Activated naive CD8-positive, alpha-beta T cell treated with anti-CD3 and anti-CD28 coated beads, Interleukin-2, amount 50 U/mL, for 24 hours (primary cell): ENCODE measurements at regions not wholly inside any gene's neighbourhood (a gene's known extent, or its start where the extent isn't known, plus 50 kb on each side); places are given as distances from the start of the nearest gene placed in this dataset.

Experiments
- ATAC-seq: fragments of 150-1000 bp; cut with Tn5 transposase; one replicate; pipeline ENCODE4 v1.10.0; 2021
- DNase-seq: peaks from one replicate; pipeline ENCODE4 v3.0.0; 2021
- H3K27ac Mint-ChIP-seq: one replicate; pipeline ENCODE4 v1.8.0; 2021; ENCODE audit warnings: mild to moderate bottlenecking, mixed read lengths
- H3K27me3 Mint-ChIP-seq: one replicate; pipeline ENCODE4 v1.8.0; 2021; ENCODE audit warnings: mixed read lengths
- H3K36me3 Mint-ChIP-seq: one replicate; pipeline ENCODE4 v1.8.0; 2021; ENCODE audit warnings: low read depth, mixed read lengths
- H3K4me1 Mint-ChIP-seq: one replicate; pipeline ENCODE4 v1.8.0; 2021; ENCODE audit warnings: mixed read lengths
- H3K4me3 Mint-ChIP-seq: one replicate; pipeline ENCODE4 v1.8.0; 2021; ENCODE audit warnings: mild to moderate bottlenecking, moderate library complexity, mixed read lengths
- H3K9me3 Mint-ChIP-seq: one replicate; pipeline ENCODE4 v1.8.0; 2021; ENCODE audit warnings: mixed read lengths

DNA sequence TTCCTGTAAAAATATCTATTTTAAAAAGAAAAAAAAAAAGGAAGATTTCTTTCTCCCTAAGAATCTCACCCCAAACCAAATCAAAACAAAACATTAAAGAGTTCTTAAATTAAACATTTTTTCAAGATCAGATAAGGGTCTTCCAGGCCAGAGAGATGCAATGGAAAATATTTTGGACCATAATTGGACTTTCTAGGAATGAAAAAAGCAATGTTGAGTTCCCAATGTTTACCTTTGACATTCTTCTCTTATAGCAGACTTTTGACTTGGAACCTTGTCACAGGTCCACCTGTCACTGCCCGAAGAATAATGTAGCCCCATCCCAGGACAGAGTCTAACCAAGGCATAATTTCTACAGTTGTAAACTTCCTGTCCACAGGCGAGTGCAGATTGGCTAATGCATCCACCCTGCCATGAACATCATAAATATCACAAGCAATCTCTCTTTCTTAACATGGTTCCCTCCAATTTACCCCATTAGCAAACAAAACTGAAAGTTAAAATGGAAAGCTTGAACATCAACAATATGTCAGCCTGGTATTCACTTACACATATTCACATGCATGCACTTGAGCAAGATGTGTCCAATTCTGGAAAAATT is 121.7 kb upstream of the ZNF366 start:
- Mint-ChIP-seq H3K4me1 (no peaks in the 10 kb centered on the region), H3K27ac (no peak overlapping the region), H3K36me3 (no peaks in the 10 kb centered on the region), H3K9me3 (no peaks in the 10 kb centered on the region), H3K27me3 (peaks cover 11% of the 10 kb centered on the region), H3K4me3 (no peak overlapping the region)
- DNase-seq = no peak
- no peak for ATAC-seq

DNA sequence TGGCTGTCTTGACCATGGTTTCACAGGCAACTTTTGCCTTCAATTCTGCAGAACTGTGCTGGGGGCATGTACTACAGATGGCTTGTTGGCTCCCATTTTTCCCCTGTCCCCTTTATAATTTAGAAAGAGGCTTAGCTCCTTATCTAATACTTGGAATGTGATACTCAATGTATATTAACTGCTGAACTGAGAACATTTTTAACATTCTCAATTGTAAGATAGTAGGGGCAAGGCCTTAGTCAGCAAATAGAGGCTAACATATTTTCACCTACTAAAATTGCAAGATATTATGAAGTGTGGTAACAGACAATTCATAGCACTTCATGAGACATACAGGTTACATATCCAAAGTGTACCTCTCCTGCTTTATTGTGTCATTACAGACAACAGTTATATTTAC is 118.1 kb upstream of the ZNF366 start:
- ATAC-seq (no peak), DNase-seq (no peak)
- peaks cover 11% of the 10 kb centered on the region for H3K27me3 Mint-ChIP-seq
- no peak overlapping the region for H3K27ac Mint-ChIP-seq
- no peak overlapping the region for H3K4me3 Mint-ChIP-seq
- H3K36me3 Mint-ChIP-seq = no peaks in the 10 kb centered on the region
- no peaks in the 10 kb centered on the region for H3K9me3 Mint-ChIP-seq
- H3K4me1 Mint-ChIP-seq = no peaks in the 10 kb centered on the region

DNA sequence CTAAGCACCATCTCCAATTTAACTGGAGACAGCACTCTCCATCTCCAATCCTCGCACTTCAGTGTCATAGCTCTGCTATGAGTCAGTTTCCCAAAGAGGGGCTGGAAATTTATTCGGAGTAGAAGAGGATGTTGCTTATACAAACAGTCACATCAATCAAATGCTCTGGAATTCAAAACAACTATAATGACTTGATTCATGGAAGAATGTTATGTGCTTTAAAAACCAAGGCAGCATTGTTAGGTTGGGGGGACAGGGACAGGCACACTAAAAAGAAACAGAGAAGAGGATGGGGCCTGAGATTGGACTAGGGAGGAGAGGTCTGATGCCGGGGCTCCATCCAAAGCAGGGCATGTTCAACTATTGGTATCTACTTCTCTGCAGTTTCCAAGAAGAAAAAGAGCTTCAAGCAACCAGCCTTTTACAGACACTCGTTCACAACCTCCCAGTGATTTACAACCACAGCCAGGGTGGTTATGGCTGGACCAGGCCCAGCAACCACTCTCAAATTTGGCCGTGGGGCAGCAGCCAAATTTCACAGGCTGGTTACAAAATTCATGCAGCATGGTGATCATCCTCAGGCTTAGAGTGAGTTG is 117.5 kb upstream of the ZNF366 start:
- no peaks in the 10 kb centered on the region for H3K9me3 Mint-ChIP-seq
- H3K4me1 Mint-ChIP-seq = no peaks in the 10 kb centered on the region
- peaks cover 11% of the 10 kb centered on the region for H3K27me3 Mint-ChIP-seq
- no peak overlapping the region for H3K4me3 Mint-ChIP-seq
- no peak for ATAC-seq
- H3K27ac Mint-ChIP-seq = no peak overlapping the region
- DNase-seq = no peak
- no peaks in the 10 kb centered on the region for H3K36me3 Mint-ChIP-seq

DNA sequence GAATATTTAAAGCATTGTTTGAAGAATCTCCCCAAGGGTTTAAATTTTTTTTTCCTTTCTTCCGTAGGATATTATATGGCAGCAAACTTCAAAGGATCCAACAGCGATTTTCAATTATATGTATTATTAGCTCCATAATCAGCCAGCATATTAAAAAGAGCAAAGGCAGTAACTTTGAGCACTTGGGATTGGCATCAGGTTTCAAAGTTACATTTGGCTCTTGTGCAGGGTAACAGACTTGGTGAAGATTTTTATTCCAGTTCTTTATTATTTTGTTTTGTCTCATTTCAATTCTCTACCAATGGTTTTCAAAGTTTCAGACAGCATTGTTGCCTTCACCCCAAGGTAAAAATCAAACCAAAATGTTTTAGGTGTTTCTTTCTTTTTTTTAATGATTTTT is 116.7 kb upstream of the ZNF366 start:
- DNase-seq (no peak), ATAC-seq (no peak)
- no peaks in the 10 kb centered on the region for H3K4me1 Mint-ChIP-seq
- no peaks in the 10 kb centered on the region for H3K36me3 Mint-ChIP-seq
- H3K4me3 Mint-ChIP-seq = no peak overlapping the region
- no peak overlapping the region for H3K27ac Mint-ChIP-seq
- peaks cover 11% of the 10 kb centered on the region for H3K27me3 Mint-ChIP-seq
- H3K9me3 Mint-ChIP-seq = no peaks in the 10 kb centered on the region

DNA sequence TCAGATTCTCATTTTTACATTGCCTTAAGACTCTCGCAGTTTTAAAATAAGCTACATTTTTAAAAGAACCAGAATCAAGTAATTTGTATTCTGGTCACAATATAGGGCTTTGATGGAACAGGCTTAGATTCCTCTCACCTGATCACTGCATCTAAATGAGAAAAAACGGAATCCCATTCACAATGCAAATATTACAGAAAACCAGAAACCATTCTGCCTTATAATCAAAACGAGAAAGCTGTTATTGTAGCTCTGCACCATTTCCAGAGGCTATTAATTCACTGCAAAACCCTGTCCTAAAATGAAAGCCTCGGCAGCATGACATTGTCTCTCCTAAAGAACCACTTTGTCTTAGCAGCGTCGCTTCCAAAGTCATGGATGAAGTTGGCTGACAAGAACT is 116.1 kb upstream of the ZNF366 start:
- no peak for DNase-seq
- no peak for ATAC-seq
- peaks cover 11% of the 10 kb centered on the region for H3K27me3 Mint-ChIP-seq
- H3K36me3 Mint-ChIP-seq = no peaks in the 10 kb centered on the region
- no peaks in the 10 kb centered on the region for H3K9me3 Mint-ChIP-seq
- H3K27ac Mint-ChIP-seq = no peak overlapping the region
- no peak overlapping the region for H3K4me3 Mint-ChIP-seq
- H3K4me1 Mint-ChIP-seq = no peaks in the 10 kb centered on the region

DNA sequence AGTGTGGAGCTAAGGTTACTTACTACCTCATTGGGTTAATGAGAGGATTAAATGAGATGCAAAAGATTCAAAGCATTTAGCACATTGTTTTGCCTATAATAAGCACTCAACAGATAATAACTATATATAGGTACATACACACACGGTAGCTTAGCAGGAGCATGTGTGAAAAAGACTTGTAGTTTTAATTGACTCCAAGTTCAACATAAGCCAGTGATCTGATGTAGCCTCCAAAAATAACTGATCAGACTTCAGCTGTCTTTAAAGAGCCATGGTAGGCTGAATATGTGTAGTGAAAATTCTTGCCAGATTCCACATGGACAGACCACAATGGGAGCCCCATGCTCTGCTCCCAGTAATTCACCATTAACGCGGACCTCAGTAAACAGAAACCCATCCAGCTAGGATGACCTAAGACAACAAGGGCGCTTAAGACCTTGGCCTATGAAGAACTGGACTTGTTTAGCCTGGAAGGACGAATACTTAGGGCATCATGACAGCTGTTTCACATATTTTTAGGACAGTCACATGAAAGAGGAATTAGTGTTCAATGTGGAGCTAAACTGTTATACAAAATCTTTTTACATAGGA is 115.1 kb upstream of the ZNF366 start:
- DNase-seq = no peak
- no peaks in the 10 kb centered on the region for H3K36me3 Mint-ChIP-seq
- no peaks in the 10 kb centered on the region for H3K9me3 Mint-ChIP-seq
- H3K4me1 Mint-ChIP-seq = no peaks in the 10 kb centered on the region
- H3K27ac Mint-ChIP-seq = no peak overlapping the region
- H3K4me3 Mint-ChIP-seq = no peak overlapping the region
- no peak for ATAC-seq
- H3K27me3 Mint-ChIP-seq = peaks cover 13% of the 10 kb centered on the region

DNA sequence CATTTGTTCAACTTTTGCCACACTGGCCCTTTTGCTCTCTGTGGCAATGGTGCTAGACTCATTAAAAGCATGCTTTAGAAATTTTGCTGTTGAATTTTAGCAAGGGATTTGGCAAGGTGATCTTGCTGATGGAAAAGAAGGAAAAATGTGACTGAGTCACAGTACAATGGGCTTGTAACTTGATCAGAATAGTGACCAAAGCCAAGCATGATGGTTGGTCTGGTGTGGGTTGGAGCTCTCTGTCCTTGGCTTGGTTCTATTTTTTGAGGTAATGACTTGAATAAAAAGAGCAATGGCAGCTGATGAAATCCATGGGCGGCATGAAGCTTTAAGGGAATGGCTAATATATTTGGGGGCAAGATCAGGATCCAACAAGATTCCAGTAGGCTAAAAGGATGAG is 114.4 kb upstream of the ZNF366 start:
- Mint-ChIP-seq H3K4me3 (no peak overlapping the region), H3K36me3 (no peaks in the 10 kb centered on the region), H3K27me3 (peaks cover 8% of the 10 kb centered on the region), H3K4me1 (no peaks in the 10 kb centered on the region), H3K27ac (no peak overlapping the region), H3K9me3 (no peaks in the 10 kb centered on the region)
- ATAC-seq (no peak), DNase-seq (no peak)

DNA sequence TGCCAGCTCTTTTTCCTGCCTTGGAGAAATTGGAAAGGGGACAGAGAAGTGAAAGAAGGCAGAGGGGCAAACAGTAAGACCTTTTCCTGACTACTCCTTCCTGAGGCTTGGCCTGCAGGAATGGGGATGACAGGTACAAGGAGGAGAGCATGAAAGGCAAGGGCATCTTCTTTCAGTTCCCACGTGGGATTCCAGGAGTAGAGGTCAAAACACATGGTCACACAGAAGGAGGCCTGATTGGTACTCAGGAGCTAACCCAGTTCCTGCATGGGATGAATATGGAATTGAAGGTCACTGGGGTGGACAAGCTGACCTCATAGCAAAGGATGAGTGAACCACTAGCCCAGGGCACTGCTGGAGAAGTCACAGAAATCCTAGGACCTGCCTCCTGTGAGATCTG is 112.5 kb upstream of the ZNF366 start:
- no peak for DNase-seq
- Mint-ChIP-seq H3K36me3 (no peaks in the 10 kb centered on the region), H3K27me3 (peaks cover 8% of the 10 kb centered on the region), H3K9me3 (no peaks in the 10 kb centered on the region), H3K4me1 (no peaks in the 10 kb centered on the region), H3K4me3 (no peak overlapping the region), H3K27ac (no peak overlapping the region)
- no peak for ATAC-seq

DNA sequence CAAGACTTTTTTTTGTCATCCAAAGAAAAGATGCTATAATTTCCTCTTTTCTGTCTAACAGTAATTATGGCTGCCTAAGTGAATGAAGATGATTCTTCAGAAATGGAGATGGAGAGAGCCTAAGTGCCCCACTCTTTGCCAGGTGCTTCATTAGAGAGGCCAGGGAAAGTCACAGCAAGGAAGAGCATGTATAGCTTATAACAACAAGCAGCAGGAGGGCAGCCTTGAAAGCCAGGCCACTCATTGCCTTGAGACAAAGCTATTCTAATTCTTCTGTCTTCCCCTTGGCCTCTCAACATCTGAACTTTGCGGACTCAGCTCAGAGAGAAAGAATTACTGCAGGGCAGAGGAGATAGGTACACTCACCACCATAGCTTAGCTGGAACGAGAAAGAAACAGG is 112.0 kb upstream of the ZNF366 start:
- no peaks in the 10 kb centered on the region for H3K9me3 Mint-ChIP-seq
- ATAC-seq (no peak), DNase-seq (no peak)
- no peak overlapping the region for H3K27ac Mint-ChIP-seq
- peaks cover 8% of the 10 kb centered on the region for H3K27me3 Mint-ChIP-seq
- no peaks in the 10 kb centered on the region for H3K36me3 Mint-ChIP-seq
- H3K4me1 Mint-ChIP-seq = no peaks in the 10 kb centered on the region
- H3K4me3 Mint-ChIP-seq = no peak overlapping the region

DNA sequence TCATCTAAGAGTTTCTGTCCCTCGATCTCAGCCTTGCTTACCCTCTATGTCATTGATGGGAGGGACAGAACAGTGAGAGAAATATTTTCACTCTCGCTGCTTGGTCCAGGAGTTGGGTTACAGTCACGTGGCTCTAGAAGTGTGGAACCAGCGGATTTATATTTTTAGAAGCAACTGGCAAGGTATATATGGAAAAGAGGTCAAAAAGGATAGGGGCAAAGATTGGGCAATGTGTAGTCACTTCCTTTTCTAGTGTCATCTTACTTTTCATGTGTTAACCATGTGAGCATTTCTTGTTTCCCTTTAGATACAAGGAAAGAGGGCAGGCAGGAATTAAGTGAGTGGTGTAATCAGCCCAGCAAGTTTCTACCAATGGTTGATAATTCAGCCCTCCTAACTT is 111.5 kb upstream of the ZNF366 start:
- Mint-ChIP-seq H3K27me3 (peaks cover 8% of the 10 kb centered on the region), H3K9me3 (no peaks in the 10 kb centered on the region), H3K27ac (no peak overlapping the region), H3K36me3 (no peaks in the 10 kb centered on the region), H3K4me3 (no peak overlapping the region), H3K4me1 (no peaks in the 10 kb centered on the region)
- ATAC-seq = no peak
- no peak for DNase-seq

DNA sequence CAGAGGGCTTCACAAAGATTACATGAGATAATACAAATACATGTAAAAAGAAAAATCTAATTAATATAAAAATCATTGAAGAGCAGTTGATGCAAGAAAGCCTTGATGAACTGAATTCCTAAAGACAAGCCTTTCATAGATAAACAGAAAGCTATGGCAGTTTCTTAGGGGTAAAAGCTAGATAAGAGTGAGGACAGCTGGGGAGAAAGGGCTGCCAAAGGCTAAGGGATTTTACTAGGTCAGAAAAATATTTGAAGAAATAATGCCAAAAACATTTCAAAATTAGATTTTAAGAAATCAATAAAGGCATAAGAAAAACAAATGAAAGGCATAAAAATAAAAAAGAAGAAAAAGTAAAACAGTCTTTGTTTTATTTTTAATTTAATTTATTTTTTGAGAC is 107.9 kb upstream of the ZNF366 start:
- no peak for DNase-seq
- H3K27ac Mint-ChIP-seq = no peak overlapping the region
- no peak overlapping the region for H3K4me3 Mint-ChIP-seq
- H3K27me3 Mint-ChIP-seq = peaks cover 10% of the 10 kb centered on the region
- H3K36me3 Mint-ChIP-seq = no peaks in the 10 kb centered on the region
- no peaks in the 10 kb centered on the region for H3K4me1 Mint-ChIP-seq
- no peak for ATAC-seq
- no peaks in the 10 kb centered on the region for H3K9me3 Mint-ChIP-seq

DNA sequence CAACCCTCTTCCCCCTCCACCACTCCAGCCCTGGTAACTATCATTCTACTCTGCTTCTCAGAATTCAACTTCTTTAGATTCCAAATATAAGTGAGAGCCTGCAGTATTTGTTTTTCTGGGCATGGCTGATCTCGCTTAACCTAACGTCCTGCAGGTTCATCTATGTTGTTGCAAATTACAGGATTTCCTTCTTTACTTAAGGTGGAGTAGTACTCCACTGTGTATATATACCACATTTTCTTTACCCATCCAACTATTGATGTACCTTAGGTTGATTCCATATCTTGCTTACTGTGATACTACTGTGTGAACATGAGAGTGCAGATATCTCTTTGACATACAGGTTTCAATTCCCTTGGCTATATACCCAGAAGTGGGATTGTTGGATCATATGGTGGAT is 106.3 kb upstream of the ZNF366 start:
- Mint-ChIP-seq H3K9me3 (no peaks in the 10 kb centered on the region), H3K4me3 (no peak overlapping the region), H3K27me3 (peaks cover 10% of the 10 kb centered on the region), H3K4me1 (no peaks in the 10 kb centered on the region), H3K27ac (no peak overlapping the region), H3K36me3 (no peaks in the 10 kb centered on the region)
- no peak for DNase-seq
- ATAC-seq = no peak

DNA sequence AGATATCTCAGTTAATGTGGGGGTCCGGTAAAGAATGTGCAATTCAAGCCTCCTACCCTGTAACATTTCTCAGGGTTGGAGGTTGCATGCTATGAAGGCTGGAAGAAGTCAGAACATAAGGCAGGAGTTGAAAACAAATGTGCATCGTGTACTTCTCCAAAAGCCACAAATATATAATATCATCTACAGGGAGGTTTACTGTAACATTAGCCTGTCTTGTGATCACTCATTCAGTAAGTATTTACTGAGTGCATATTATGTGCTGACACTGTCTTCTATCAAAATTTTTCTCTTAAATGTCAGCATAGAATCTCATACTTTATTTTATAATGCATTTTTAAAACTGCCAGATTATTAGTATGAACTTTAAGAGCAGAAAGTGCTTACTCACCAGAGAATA is 105.6 kb upstream of the ZNF366 start:
- no peak overlapping the region for H3K27ac Mint-ChIP-seq
- no peak for ATAC-seq
- peaks cover 8% of the 10 kb centered on the region for H3K27me3 Mint-ChIP-seq
- no peaks in the 10 kb centered on the region for H3K4me1 Mint-ChIP-seq
- no peak overlapping the region for H3K4me3 Mint-ChIP-seq
- no peaks in the 10 kb centered on the region for H3K9me3 Mint-ChIP-seq
- DNase-seq = no peak
- H3K36me3 Mint-ChIP-seq = no peaks in the 10 kb centered on the region

DNA sequence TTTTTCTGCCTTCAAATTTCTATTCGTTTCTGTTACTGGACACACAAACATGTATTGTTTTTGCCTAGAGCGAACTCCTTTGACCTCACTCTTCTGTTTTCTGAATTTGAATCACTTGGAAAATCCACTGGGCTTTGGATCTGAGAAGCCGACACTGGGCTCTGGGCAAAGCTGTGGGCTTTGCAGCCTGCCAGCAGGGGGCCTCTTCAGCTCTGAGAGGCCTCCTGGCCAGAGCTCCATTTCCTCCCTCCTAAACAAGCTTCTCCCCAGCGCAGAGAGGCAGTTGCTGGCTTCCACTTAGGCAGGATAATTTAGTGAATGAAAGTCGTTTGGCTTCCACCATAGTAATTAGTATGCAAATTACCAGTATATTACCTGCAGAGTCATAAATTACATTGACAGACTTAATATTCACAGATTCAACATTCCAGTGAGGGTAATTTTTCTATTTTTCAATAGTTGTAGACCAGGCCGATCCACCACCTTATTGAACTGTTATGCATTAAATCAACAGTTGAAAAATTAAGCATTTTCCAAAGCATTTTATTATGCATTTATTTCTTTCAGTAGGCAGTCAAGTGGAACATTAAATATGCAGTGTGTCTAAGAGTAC is 104.0 kb upstream of the ZNF366 start:
- Mint-ChIP-seq H3K27ac (no peak overlapping the region), H3K36me3 (no peaks in the 10 kb centered on the region), H3K4me1 (no peaks in the 10 kb centered on the region), H3K27me3 (peaks cover 8% of the 10 kb centered on the region), H3K4me3 (no peak overlapping the region), H3K9me3 (no peaks in the 10 kb centered on the region)
- peak; percentile 47 for DNase-seq
- peak; percentile 71 for ATAC-seq

DNA sequence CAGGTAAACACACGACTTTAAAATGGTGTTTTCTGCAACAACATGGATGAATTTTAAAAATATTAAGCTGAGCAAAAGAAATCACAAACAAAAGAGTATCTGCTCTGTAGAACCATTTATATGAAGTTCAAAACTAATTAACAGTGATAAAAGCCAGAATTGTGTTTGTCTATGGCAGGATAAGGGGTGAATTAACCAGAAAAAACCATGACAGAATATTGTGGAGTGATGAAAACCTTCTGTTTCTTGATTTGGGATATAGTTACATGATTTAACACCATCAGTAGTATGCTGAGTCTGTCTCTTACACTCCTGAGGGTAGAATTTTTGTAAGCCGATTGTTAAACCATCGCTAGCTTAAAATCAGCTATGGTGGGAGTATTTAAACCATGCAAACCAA is 101.7 kb upstream of the ZNF366 start:
- Mint-ChIP-seq H3K27ac (no peak overlapping the region), H3K9me3 (no peaks in the 10 kb centered on the region), H3K4me1 (no peaks in the 10 kb centered on the region), H3K36me3 (no peaks in the 10 kb centered on the region), H3K4me3 (no peak overlapping the region), H3K27me3 (peaks cover 4% of the 10 kb centered on the region)
- ATAC-seq (no peak), DNase-seq (no peak)
